HepG2 (cell line): ENCODE measurements at regions not wholly inside any gene's neighbourhood (a gene's known extent, or its start where the extent isn't known, plus 50 kb on each side); places are given as distances from the start of the nearest gene placed in this dataset.

Experiments used
- ATF3 ChIP-seq: sonication (generic); formaldehyde crosslinking; IDR thresholded peaks from 2 replicates; pipeline ENCODE4 v1.4.0; 2020; ENCODE audit warnings: missing genetic modification reagents
- HNRNPH1 ChIP-seq: fragments of 200-400 bp; formaldehyde crosslinking; optimal IDR thresholded peaks from 2 replicates; pipeline ENCODE3; 2017; ENCODE audit warnings: mild to moderate bottlenecking, low read depth, low read length
- MIER2 ChIP-seq: IDR thresholded peaks from 2 replicates; pipeline ENCODE4 v1.6.1; 2016; ENCODE audit warnings: missing biosample characterization, missing genetic modification reagents
- POLR2A ChIP-seq, 2 experiments: IDR thresholded peaks; 2 replicates each; pipeline ENCODE4 v1.6.1; 2011; ENCODE audit warnings: low read depth in 2 of 2, low read length in 2 of 2, mild to moderate bottlenecking in 1 of 2, moderate library complexity in 1 of 2; ENCODE audit not compliant: insufficient read depth in 1 of 2
- ZBTB43 ChIP-seq: sonication (generic); formaldehyde crosslinking; conservative IDR thresholded peaks from 2 replicates; pipeline ENCODE4 v1.4.0; 2020; ENCODE audit warnings: missing genetic modification reagents
- ZNF333 ChIP-seq: sonication (generic); formaldehyde crosslinking; IDR thresholded peaks from 2 replicates; pipeline ENCODE4 v1.4.0; 2020; ENCODE audit warnings: mild to moderate bottlenecking, missing genetic modification reagents, borderline replicate concordance
- ZNF44 ChIP-seq: sonication (generic); formaldehyde crosslinking; IDR thresholded peaks from 2 replicates; pipeline ENCODE4 v1.5.1; 2020; ENCODE audit warnings: mild to moderate bottlenecking, missing genetic modification reagents
- ZNF563 ChIP-seq: sonication (generic); formaldehyde crosslinking; IDR thresholded peaks from 2 replicates; pipeline ENCODE4 v1.8.0; 2022; ENCODE audit warnings: mild to moderate bottlenecking, moderate library complexity, missing genetic modification reagents
- TF ChIP-seq, protein P1 (sequence below): sonication (generic); formaldehyde crosslinking; IDR thresholded peaks from 2 replicates; pipeline ENCODE4 v1.5.0; 2020; ENCODE audit warnings: mild to moderate bottlenecking, missing genetic modification reagents, moderate library complexity

GRCh38 chr13:53447456-53447855 lies 418.8 kb downstream of the OLFM4 start:
- TF ChIP-seq HNRNPH1 (no peak), ZNF44 (CRISPR knock-in tag) (no peak), ZBTB43 (CRISPR knock-in tag) (no peak), POLR2A (IDR thresholded peaks at IDR 0.05; ENCODE audit: insufficient read depth in 1 of 2, low read depth in 2 of 2, low read length in 2 of 2) (no peak), ZNF563 (CRISPR knock-in tag) (no peak), MIER2 (CRISPR knock-in tag) (no peak), ZNF333 (no peak), ATF3 (CRISPR knock-in tag) (no peak)
- TF ChIP-seq, protein P1, sequence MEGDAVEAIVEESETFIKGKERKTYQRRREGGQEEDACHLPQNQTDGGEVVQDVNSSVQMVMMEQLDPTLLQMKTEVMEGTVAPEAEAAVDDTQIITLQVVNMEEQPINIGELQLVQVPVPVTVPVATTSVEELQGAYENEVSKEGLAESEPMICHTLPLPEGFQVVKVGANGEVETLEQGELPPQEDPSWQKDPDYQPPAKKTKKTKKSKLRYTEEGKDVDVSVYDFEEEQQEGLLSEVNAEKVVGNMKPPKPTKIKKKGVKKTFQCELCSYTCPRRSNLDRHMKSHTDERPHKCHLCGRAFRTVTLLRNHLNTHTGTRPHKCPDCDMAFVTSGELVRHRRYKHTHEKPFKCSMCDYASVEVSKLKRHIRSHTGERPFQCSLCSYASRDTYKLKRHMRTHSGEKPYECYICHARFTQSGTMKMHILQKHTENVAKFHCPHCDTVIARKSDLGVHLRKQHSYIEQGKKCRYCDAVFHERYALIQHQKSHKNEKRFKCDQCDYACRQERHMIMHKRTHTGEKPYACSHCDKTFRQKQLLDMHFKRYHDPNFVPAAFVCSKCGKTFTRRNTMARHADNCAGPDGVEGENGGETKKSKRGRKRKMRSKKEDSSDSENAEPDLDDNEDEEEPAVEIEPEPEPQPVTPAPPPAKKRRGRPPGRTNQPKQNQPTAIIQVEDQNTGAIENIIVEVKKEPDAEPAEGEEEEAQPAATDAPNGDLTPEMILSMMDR (CRISPR knock-in tag): no peak
